HG02970 (cell line): ENCODE measurements at regions not wholly inside any gene's neighbourhood (a gene's known extent, or its start where the extent isn't known, plus 50 kb on each side); places are given as distances from the start of the nearest gene placed in this dataset.
"Not testable (repeated sequence)": the region's sequence is repeated elsewhere in the genome, so short reads cannot be mapped to it uniquely, and the experiment has no call there.

ENCODE experiments used
- ATAC-seq: cut with Tn5 transposase; IDR thresholded peaks from one replicate; pipeline ENCODE4 v1.9.1; 2021; ENCODE audit warnings: mild to moderate bottlenecking, moderate library complexity, moderate number of reproducible peaks; ENCODE audit not compliant: unreplicated experiment, low FRiP score

DNA sequence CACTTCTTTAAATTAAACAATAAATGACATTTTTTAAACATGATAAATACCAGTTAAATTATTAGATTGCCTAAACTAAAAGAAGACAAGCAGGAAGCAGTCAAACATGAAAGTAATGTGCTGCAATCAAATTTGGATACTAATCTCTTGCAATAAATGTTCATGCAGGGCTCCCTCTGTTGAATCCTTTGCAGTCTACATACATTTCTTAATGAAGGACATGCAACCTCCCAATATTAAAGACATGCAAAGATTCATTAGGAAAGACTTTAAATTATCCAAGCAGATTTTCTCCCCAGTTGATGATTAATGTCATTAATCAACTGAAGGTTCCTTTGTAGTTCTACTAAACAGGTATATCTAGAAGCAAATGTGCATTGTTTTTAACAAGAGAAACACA, 245.4 kb downstream of the ZIC4 start:
- ATAC-seq = no peak

DNA sequence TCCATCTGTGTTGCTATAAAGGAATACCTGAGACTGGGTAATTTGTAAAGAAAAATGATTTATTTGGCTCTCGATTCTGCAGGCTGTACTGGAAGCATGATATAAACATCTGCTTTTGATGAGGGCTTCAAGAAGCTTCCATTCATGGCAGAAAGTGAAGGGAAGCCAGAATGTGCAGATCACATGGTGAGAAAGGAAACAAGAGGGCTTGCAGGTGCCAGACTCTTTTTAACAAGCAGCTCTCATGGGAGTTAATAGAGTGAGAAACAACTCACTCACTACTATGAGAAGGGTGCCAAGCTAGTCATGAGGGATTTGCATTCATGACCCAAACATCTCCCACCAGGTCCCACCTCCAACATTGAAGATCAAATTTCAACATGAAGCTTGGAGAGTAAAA, 247.2 kb downstream of the ZIC4 start:
- no peak for ATAC-seq

DNA sequence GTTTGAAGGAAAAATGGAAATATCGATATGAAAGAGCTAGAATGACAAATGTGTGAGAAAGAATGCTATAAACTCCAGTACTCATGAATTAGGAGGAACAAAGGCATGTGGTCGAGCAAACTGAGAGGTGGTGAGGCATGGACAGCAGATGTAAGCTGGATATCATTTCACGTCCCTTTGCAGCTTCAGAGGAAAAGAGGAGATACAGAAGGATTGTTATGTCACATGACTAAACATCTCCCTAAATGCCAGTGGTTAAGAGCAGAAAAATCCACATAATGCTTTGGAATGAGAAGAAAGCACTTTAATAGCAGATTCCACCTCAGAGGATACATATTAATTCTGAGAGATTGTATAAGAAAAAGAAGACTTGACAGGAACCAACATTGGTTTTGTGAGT, 248.7 kb downstream of the ZIC4 start:
- no peak for ATAC-seq

DNA sequence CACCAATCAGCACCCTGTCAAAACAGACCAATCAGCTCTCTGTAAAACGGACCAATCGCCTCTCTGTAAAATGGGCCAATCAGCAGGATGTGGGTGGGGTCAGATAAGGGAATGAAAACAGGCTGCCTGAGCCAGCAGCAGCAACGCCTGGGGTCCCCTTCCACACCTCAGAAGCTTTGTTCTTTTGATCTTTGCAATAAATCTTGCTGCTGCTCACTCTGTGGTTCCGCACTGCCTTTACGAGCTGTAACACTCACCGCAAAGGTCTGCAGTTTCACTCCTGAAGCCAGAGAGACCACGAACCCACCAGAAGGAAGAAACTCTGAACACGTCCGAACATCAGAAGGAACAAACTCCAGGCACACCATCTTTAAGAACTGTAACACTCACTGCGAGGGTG, 251.4 kb downstream of the ZIC4 start:
- not testable (repeated sequence) for ATAC-seq

DNA sequence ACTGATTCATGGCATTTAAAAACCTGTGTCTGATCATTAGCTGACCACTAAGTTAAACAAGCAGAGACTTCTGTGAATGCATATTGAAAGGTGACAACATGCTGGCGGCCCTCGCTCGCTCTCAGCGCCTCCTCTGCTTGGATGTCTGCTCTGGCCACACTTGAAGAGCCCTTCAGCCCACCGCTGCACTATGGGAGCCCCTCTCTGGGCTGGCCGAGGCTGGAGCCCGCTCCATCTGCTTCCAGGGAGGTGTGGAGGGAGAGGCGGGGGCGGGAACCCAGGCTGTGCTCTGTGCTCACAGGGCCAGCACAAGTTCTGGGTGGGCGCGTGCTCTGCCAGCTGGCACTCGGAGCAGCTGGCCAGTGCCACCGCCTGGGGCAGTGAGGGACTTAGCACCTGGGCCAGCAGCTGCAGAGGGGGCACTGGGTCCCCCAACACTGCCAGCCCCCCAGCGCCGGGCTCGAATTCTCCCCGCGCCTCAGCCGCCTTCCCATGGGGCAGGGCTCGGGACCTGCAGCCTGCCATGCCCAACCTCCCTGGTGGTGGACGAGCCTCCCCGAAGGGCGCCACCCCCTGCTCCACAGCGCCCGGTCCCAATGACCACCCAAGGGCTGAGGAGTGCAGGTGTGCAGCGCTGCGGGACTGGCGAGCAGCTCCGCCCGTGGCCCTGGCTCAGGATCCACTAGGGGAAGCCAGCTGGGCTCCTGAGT, 252.4 kb downstream of the ZIC4 start:
- ATAC-seq = no peak

DNA sequence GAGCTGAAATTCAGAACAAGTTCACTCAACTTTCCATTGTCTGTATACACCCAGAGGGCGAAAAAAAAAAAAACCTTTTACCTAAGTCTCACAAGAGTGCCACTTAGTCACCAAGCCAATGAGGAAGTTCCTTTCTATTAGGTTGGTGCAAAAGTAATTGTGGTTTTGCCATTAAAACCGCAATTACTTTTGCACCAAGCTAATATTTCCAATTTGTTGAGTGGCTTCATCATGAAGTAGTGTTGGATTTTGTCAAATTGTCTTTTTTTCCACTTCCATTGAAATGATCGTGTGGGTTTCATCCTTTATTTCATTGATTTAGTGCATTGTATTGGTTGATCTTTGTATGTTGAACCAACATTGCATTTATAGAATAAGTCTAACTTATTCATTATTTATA, 253.9 kb downstream of the ZIC4 start:
- no peak for ATAC-seq

DNA sequence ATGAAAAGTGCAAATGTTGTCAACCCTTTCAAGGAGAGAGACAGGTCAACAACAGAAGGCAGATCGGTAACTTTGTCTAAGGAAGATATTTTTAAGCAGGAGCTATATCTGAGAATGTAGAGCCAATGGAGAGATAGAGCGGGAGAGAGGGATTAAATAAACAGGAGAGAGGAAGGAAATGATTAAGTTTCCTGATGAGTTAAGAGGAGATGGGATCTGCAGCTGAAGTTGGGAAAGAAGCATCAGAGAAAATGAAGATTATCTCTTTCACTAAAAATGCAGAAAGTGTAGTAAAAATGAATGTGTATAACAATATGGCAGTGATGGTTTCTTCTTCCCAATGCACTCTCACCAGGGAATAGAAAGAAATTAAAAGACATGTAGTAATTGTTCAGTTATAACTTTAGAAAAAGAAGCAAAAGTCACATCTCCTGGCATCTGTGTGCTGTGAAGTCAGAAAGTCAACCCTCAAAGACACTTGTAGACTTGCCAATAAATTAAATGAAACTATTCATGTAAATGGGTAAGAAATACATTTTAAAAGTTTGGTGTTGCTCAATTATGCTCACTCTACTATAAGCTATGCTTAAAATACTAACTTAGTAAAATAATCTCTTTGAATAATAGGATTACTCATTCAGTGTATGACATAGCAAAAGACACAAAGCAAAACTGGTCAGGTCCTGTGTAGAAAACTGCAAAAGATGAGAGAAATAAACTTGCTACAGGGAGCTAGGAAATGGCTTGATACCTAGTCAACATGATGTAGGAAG, 264.6 kb downstream of the ZIC4 start:
- no peak for ATAC-seq

DNA sequence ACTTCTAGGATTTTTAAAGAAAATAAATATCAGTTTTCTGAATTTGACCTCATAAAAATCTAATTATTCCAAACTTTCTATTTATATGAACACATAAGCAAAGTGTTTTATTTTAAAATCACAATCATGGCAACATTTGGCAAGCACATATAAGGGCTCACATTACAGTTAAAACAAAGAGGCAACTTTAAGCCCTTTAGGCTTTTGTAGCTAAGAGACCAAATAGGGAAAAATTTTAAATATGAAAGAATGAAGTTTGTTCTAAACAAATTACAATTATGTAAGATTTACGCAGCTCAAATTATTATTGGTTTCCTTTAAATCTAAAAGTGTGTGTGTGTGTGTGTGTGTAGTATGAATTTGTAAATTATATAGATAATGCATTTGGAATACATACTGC, 267.0 kb downstream of the ZIC4 start:
- no peak for ATAC-seq

DNA sequence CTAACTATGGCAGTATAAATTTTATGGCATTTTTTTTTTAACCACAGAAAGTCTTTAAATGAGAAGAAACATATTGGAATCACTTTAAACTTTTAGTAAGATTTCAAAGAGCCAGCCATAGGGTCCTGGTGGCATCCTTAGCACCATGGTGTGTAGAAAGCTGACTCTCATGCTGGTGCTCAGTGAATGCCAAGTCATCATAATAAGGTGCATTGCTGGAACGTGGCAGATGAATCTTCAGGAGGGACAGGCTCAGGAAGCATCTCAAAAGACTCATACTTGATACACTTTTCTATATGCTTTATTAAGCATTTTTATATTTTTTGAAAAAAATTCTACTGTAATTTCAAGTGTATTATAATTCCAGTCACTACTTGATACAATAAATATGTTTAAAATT, 274.2 kb downstream of the ZIC4 start:
- no peak for ATAC-seq

DNA sequence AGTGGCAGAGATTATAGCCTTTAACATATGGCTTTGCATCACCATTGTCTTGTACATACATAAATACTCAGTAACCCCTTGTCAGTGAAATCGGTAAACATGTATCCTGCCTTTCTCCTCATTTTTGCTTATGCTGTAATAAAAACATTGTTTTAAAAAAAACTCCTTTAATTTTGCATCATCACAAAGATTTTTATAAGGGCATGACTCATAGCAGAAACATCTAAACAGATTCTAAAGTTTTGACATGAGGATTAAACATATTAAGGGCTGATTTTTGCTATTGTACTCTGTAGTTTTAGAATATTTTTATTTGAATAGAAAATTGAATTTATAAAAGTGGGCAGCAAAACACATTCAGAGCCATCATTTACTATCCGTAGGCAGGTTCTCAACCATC, 275.9 kb downstream of the ZIC4 start:
- no peak for ATAC-seq

DNA sequence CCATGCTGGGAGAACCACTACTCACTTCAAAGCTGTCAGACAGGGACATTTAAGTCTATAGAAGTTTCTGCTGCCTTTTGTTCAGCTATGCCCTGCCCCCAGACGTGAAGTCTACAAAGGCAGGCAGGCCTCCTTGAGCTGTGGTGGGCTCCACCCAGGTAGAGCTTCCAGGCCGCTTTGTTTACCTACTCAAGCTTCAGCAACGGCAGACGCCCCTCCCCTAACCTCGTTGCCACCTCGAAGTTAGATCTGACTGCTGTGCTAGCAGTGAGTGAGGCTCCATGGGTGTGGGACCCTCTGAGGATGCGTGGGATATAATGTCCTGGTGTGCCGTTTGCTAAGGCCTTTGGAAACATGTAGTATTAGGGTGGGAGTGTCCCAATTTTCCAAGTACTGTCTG, 276.7 kb downstream of the ZIC4 start:
- no peak for ATAC-seq

DNA sequence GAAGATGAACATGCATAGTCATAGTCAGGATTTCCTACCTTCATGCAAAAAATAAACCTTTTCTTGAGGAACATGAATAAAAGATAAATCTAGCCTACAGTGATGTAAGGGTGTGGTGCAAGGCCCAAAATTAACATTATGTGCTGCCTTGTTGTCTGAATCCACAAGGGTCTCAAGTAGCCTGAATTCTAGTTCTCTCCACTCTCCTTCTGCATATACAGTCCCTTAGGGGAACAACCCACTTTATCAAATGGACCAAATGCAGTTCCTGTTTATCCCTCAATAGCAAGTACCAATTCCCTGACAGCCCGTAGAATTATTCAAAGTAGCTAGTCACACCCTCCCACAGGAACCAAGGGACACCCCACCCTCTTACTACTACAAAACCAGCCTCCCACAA, 284.0 kb downstream of the ZIC4 start:
- ATAC-seq = no peak

DNA sequence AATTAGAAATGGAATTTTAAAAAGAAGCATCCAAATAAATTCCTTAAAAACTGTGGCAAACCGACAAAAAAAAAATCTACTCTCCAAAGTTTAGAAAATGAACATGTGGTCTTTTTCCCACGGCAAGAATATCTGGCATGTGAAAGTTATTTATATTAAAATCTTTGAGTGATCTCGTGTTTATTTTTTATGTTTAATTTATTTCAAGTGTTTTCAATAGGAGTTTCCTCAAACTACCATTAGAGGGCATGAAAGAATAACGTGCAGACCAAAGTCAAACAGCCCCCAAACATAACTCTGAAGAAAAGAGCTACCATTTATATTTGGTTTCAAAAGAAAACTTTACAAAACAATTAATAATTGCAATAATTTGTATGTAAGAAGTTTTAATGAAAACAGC, 286.4 kb downstream of the ZIC4 start:
- ATAC-seq = no peak

DNA sequence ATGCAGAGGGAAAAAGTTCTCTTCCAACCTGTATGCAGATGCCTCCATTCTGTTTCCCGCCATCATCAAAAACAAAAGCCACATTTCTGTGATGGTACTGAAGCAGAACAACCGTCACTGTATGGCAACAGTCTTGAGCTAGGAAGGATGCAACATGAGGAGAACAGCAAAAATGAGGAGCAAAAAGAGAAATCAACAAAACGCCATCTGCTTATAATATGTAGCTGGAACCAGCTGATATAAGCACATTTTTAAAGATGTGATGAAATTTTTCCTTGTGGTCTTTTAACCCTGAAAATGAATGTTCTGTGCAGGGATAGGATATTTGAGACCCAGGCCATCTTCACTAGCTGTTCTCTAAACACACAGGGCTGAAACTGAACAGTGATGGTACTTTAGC, 287.0 kb downstream of the ZIC4 start:
- no peak for ATAC-seq

DNA sequence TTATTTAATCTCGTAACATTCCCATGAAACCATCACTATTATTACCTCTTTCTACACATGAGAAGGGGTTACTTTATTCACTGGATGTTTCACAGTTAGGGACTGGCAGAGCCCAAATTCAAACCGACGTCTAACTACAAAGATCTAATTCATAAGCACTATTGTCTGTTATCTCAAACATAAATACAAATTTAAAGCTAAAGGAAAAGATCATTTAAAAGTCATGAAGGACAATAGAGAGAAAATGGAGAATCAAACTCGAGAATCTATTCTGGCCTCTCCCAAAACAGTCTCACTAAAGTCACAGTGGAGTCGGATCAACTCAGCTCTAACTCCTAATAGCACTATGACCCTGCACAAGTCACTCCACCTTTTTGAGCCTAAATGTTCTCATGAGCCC, 287.7 kb downstream of the ZIC4 start:
- no peak for ATAC-seq

DNA sequence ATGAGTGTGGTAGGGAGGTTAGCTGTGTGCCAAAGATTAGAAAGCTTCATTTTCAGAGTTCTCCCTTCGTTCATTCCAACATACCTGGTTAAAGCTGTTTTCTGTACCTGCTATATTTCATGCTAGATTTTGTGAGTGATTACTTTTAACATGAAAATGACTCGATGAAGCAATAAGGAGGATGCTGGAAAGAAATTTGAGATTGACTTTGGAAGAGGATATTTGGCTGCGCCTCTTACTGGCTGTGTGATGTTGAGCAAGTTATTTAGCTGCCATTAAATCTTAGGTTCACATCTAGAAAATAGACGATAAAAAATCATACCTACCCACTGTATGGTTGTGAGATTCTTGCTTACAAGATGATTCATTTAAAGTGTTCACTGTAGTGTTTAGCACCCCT, 288.7 kb downstream of the ZIC4 start:
- ATAC-seq = no peak

DNA sequence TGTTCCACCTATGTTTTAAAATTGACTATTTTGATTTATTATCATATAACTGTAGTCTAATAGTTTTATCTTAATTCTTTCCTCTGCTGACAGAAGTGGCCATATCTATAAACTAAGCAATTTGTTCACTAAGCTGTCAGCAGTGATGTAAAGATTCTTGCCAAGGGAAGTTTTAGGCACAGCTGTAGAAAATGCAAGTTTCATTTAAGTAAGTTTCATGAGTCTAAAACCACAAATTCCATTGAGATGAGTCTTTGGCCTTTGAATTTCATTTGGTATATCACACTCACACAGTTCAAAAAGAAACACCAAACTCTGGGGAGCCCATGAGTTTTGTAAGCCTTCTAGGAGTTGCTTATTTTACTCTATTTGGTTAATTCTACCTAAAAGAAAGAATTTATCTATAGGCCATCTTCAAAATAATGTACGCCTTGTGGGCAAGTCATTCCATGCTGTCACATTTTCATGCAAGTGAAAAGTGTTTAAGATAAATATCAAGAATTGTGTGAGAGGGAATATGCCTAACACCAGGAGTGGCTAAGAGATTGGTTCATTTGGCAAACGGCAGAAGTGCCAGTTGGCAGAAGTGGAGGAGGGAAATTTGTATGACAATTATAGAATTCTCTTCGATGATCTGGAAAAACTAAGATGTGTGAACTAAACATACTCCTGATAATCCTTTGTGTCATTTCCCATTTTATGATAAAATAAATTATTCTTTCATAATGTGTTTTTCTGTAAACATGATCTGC, 292.9 kb downstream of the ZIC4 start:
- no peak for ATAC-seq

DNA sequence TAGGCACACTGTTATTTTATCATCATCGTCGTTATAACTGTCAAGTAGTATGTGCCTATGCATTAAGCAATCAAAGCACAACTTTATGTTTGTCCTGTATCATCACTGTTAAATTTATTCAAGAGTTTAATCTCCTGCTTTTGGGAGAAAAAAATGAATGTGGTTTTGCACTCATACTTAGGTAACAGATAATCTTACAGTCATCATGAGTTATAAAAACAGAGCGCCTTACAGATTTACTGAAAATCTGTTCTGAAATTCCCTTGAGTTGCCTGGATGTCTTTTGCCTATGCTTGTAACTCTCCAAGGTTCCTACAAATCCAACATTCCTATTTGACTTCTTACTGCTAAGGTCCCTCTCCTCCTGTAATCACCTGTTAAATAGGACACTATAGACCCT, 307.3 kb downstream of the ZIC4 start:
- no peak for ATAC-seq

DNA sequence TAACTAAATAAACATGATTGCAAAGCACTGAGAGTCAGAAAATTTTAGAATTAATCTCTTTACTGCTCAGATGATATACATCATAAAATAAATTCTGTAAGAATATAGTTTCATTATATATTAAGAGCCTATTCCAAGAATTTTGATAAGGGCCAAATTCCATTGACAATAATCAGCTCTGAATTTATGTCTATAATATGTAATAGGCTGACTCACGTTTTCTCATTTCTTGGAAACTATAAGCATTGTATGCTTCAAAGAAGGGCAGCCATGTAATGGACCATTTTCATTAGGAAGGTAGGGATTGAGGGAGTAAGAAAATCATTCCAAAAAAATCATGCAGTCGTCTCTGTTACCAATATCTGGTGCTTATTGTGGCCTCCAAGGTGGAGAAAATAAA, 315.9 kb downstream of the ZIC4 start:
- ATAC-seq = no peak

DNA sequence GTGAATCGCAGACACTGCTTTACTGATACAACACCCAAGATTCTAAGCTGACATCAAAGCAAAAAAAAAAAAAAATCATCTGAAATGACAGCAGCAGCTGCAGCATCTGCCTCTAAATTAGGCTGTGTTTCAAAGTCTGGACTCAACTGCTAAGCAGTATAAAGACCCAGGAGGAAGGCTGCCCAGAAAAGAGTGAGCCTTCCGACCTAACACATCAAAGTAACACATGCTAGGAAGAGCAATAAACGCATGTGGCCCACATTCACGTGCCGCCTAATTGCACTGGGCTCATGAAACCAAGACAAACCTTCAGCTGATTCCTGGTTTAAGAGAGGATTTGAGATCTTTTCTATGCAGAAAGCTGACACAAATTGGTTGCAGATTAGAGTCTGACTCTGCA, 317.1 kb downstream of the ZIC4 start:
- no peak for ATAC-seq

DNA sequence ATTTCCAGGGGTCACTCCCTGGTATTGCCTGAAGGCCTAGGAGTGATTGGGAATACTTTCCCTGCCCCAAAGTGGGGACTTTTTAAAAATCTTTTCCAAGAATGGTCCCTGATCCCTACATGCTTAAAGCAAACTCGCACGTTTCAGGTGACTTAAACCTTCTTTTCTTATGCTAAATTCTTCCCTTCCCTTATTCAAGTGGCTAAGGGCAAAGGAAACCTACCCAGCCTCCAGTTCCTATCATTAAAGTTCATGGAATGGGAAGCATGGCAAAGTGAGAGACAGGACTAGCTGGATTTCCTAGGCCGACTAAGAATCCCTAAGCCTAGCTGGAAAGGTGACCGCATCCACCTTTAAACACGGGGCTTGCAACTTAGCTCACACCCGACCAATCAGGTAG, 346.8 kb downstream of the ZIC4 start:
- ATAC-seq = not testable (repeated sequence)

DNA sequence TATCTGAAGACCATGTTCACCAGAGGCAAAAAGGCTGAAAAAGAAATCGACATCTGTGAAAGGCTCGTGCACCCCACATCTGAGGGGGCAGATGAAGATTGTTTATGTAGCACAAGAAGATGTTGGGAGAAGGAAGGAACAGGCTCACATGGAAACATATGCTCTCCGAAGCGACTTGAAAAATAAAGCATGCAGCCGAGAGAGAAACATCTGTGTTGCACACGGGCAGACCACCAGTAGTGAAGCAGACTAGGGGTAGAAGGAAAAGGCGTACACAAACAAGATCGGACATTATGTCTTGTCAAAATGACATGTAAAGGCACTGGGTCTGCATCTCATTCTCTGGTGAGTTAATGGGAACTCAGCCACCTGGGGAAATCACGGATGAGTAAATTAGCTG, 356.5 kb downstream of the ZIC4 start:
- ATAC-seq = no peak
